Astrocyte of the spinal cord (primary cell): ENCODE measurements at regions not wholly inside any gene's neighbourhood (a gene's known extent, or its start where the extent isn't known, plus 50 kb on each side); places are given as distances from the start of the nearest gene placed in this dataset.

ENCODE experiments used
- DNase-seq: peaks from one replicate; pipeline ENCODE4 v3.0.0; 2011; ENCODE audit warnings: low read depth, low spot score
- H3K4me3 ChIP-seq: 2 replicates; pipeline ENCODE4 v1.5.1; 2011; ENCODE audit warnings: low read depth, mild to moderate bottlenecking, low read length, moderate library complexity
- in situ Hi-C: cut with HindIII; loops from 2 replicates; pipeline ENCODE4 v1.10.0; 2017; ENCODE audit warnings: low sequenced_read_pairs
- TF ChIP-seq, protein P1 (sequence below): IDR thresholded peaks from 2 replicates; pipeline ENCODE4 v1.5.1; 2012; ENCODE audit warnings: low read depth, mild to moderate bottlenecking, low read length, inconsistent platforms

DNA sequence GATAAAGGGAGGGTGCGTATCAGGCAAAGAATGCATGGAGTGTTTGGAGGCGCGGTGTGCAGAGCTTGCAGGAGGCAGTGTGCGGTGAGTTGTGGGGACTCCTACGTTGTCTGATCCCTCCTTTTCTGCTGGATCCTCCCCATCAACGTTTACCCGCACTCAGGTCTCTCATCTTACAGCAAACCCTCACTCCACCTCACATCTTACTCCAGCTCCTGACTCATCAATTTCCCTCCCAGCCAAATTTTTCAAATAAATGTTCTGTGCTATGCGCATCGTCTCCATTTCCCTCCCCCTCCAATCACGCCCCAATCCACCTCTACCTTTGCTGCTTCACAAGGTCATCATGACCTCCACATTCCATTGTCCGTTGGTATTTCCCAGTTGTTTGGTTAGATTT is 138.9 kb upstream of the KLF4 start:
- in situ Hi-C loops: no loop called here
- no peak for DNase-seq
- TF ChIP-seq, protein P1, sequence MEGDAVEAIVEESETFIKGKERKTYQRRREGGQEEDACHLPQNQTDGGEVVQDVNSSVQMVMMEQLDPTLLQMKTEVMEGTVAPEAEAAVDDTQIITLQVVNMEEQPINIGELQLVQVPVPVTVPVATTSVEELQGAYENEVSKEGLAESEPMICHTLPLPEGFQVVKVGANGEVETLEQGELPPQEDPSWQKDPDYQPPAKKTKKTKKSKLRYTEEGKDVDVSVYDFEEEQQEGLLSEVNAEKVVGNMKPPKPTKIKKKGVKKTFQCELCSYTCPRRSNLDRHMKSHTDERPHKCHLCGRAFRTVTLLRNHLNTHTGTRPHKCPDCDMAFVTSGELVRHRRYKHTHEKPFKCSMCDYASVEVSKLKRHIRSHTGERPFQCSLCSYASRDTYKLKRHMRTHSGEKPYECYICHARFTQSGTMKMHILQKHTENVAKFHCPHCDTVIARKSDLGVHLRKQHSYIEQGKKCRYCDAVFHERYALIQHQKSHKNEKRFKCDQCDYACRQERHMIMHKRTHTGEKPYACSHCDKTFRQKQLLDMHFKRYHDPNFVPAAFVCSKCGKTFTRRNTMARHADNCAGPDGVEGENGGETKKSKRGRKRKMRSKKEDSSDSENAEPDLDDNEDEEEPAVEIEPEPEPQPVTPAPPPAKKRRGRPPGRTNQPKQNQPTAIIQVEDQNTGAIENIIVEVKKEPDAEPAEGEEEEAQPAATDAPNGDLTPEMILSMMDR: no peak
- H3K4me3 ChIP-seq: no peak overlapping the region

DNA sequence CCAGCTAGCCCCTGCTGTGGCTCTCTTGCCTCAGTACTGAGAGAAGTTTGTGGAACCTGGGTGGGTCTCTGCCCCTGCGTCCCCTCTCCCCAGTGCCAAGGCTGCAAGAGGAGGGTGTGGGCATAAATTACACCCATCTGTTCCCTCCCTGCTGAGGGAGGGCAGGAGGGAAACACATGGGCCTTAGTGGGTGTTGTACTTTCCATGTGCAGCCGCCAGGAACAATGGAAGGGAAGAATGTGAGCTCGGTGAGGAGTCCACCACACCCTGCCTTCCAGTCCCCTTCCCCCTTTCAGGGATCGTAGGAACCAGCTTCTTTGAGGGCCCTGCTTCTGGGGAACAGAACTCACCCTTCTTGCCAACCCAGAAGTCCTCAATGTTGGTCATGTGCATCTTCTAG is 138.2 kb upstream of the KLF4 start:
- TF ChIP-seq, protein P1: no peak
- no peak overlapping the region for H3K4me3 ChIP-seq
- DNase-seq: no peak
- in situ Hi-C loops: no loop called here

DNA sequence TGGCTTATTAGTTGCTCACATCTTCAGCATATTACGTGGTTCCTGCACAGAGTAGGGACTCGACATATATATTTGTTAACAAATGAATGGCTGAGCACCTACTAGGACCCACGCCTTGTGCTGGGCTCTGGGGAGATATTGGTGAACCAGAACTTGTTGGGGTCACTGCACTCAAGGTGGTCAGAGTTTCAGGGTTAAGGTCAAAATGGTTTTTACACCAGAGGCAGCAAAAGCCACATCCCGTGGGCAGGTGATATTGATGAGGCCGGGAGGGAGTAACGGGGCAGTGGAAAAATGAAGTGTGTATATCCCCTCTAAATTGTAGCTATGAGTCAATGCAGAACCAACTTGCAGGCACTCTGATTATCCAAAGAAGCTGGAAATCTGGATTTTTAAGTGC is 136.5 kb upstream of the KLF4 start:
- no peak for DNase-seq
- H3K4me3 ChIP-seq: no peak overlapping the region
- TF ChIP-seq, protein P1: no peak
- in situ Hi-C loops: no loop called here

DNA sequence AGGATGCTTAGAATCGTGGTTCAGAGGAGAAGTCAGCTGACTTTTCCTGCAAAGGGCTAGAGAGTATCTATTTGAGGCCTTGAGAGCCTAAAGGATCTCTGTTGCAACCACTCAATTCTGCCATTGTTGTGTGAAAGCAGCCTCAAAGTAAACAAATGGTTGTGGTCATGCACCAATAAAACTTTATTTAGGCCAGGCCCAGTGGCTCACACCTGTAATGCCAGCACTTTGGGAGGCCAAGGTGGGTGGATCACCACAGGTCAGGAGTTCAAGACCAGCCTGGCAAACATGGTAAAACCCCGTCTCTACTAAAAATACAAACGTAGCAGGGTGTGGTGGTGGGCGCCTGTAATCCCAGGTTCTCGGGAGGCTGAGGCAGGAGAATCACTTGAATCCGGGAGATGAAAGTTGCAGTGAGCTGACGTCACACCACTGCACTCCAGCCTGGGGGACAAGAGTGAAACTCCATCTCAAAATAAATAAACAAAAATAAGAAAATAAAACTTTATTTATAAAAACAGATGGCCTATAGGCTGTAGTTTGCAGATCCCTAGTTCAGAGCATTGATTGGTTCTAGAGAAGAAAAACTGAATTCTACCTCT is 135.9 kb upstream of the KLF4 start:
- in situ Hi-C loops: no loop called here
- no peak overlapping the region for H3K4me3 ChIP-seq
- TF ChIP-seq, protein P1: no peak
- DNase-seq: no peak

DNA sequence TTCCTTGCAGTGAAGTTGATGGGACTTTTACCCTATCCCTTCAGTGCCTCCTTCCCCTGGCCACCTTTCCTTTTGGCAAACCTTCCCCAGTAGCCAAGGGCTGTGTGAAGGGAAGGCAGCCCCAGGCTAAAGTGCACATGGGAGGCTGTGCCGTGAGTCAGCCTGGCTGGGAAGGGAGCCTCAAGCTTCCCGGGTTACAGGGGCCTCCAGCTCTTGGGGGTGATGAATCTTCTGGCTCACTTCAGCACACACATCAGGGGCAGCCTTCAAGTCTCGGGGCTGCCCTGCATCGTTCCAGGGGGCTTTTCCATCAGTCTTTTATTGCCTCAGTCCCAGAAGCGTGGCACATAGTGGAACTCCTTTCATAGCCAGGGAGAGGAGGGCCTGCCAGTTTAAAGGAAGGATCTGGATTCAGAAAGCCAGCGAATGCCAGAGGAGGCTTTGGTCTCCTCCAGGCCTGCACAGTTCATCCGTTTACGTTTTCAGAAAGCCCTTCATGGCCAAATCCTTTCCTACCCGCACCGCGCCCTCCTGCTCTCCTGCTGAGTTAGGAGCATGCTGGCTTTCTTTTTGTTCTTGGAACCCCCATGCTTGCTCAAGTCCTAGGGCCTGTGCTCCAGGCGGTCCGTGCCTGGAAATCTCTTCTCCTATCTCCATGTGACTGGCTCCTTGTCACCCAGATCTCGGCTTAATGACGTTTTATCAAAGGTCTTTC is 134.8 kb upstream of the KLF4 start:
- TF ChIP-seq, protein P1: no peak
- no peak for DNase-seq
- H3K4me3 ChIP-seq: no peak overlapping the region
- in situ Hi-C loops: no loop called here

DNA sequence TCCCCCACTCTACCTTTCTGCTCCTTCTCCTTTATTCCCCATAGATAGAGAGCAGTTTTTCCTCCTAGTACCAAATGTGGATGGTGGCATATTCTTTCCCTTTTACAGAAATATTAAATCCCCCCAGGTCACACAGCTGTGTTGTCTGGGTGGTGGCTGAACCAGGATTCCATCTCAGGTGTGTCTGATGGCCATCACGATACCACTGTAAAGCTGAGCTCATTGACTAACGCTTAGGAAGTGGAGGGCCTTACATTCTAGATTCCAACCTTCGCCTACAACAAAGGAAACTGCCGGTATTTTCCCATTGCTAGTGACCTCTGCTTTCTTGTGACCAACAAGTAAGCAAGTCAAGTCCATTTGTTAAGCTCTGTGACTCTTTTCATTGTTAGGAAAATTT is 131.9 kb upstream of the KLF4 start:
- no peak overlapping the region for H3K4me3 ChIP-seq
- TF ChIP-seq, protein P1: no peak
- DNase-seq: no peak
- in situ Hi-C loops: no loop called here
